GM18861 (cell line): ENCODE measurements at regions not wholly inside any gene's neighbourhood (a gene's known extent, or its start where the extent isn't known, plus 50 kb on each side); places are given as distances from the start of the nearest gene placed in this dataset.

Source experiments
- ATAC-seq: cut with Tn5 transposase; IDR thresholded peaks from one replicate; pipeline ENCODE4 v1.9.1; 2021; ENCODE audit not compliant: unreplicated experiment

GRCh38 chr6:19440531-19440930 lies 396.6 kb upstream of the ID4 start:
- ATAC-seq, result no peak

- ATAC-seq, result no peak
Measured at GRCh38 chr6:19443411-19443810, 393.8 kb upstream of the ID4 start.

- no peak for ATAC-seq
Measured at GRCh38 chr6:19444041-19444440, 393.1 kb upstream of the ID4 start.

- ATAC-seq, result no peak
Measured at GRCh38 chr6:19444481-19444880, 392.7 kb upstream of the ID4 start.

GRCh38 chr6:19446570-19446969 lies 390.6 kb upstream of the ID4 start:
- no peak for ATAC-seq

GRCh38 chr6:19450651-19451050 lies 386.5 kb upstream of the ID4 start:
- no peak for ATAC-seq

- no peak for ATAC-seq
Measured at GRCh38 chr6:19452495-19452894, 384.7 kb upstream of the ID4 start.

- no peak for ATAC-seq
Measured at GRCh38 chr6:19454001-19454720, 383.0 kb upstream of the ID4 start.

GRCh38 chr6:19454721-19455392 lies 382.3 kb upstream of the ID4 start:
- no peak for ATAC-seq

- ATAC-seq, result no peak
Measured at GRCh38 chr6:19463250-19463649, 373.9 kb upstream of the ID4 start.

- no peak for ATAC-seq
Measured at GRCh38 chr6:19463925-19464324, 373.2 kb upstream of the ID4 start.

- ATAC-seq, result no peak
Measured at GRCh38 chr6:19465256-19465655, 371.9 kb upstream of the ID4 start.

GRCh38 chr6:19465760-19466159 lies 371.4 kb upstream of the ID4 start:
- ATAC-seq, result no peak

- no peak for ATAC-seq
Measured at GRCh38 chr6:19470333-19470732, 366.8 kb upstream of the ID4 start.

- no peak for ATAC-seq
Measured at GRCh38 chr6:19472153-19472552, 365.0 kb upstream of the ID4 start.

- no peak for ATAC-seq
Measured at GRCh38 chr6:19472850-19473249, 364.3 kb upstream of the ID4 start.

GRCh38 chr6:19477563-19477962 lies 359.6 kb upstream of the ID4 start:
- ATAC-seq, result no peak

- no peak for ATAC-seq
Measured at GRCh38 chr6:19478273-19478672, 358.9 kb upstream of the ID4 start.

GRCh38 chr6:19478992-19479391 lies 358.2 kb upstream of the ID4 start:
- ATAC-seq, result no peak

GRCh38 chr6:19479551-19479950 lies 357.6 kb upstream of the ID4 start:
- no peak for ATAC-seq

- ATAC-seq, result peak; percentile 66
Measured at GRCh38 chr6:19492636-19493405, 344.3 kb upstream of the ID4 start.

- no peak for ATAC-seq
Measured at GRCh38 chr6:19501737-19502245, 335.4 kb upstream of the ID4 start.
